ENCODE measurements at regions not wholly inside any gene's neighbourhood (a gene's known extent, or its start where the extent isn't known, plus 50 kb on each side); places are given as distances from the start of the nearest gene placed in this dataset.
"Not testable (repeated sequence)": the region's sequence is repeated elsewhere in the genome, so short reads cannot be mapped to it uniquely, and the experiment has no call there.

GRCh38 chrX:4668802-4669536, 955.5 kb upstream of the PRKX start:
- DNase-seq, result no peak

GRCh38 chrX:4663085-4663484, 949.6 kb upstream of the PRKX start:
- no peak for DNase-seq

- DNase-seq, result no peak
Measured at GRCh38 chrX:4661771-4662170, 948.3 kb upstream of the PRKX start.

GRCh38 chrX:4656419-4656818, 943.0 kb upstream of the PRKX start:
- no peak for DNase-seq

GRCh38 chrX:4655743-4656142, 942.3 kb upstream of the PRKX start:
- no peak for DNase-seq

- DNase-seq, result no peak
Measured at GRCh38 chrX:4642114-4642513, 928.7 kb upstream of the PRKX start.

GRCh38 chrX:4638036-4638435, 924.6 kb upstream of the PRKX start:
- DNase-seq, result no peak

- DNase-seq, result no peak
Measured at GRCh38 chrX:4627414-4627813, 914.0 kb upstream of the PRKX start.

GRCh38 chrX:4622486-4623167, 909.2 kb upstream of the PRKX start:
- no peak for DNase-seq

- not testable (repeated sequence) for DNase-seq
Measured at GRCh38 chrX:4613651-4614050, 900.2 kb upstream of the PRKX start.

- no peak for DNase-seq
Measured at GRCh38 chrX:4588893-4589292, 875.4 kb upstream of the PRKX start.

GRCh38 chrX:4588466-4588865, 875.0 kb upstream of the PRKX start:
- DNase-seq, result no peak

GRCh38 chrX:4588056-4588455, 874.6 kb upstream of the PRKX start:
- DNase-seq, result no peak

- DNase-seq, result no peak
Measured at GRCh38 chrX:4579999-4580398, 866.5 kb upstream of the PRKX start.

GRCh38 chrX:4579480-4579879, 866.0 kb upstream of the PRKX start:
- no peak for DNase-seq

GRCh38 chrX:4572691-4573090, 859.2 kb upstream of the PRKX start:
- DNase-seq, result no peak

- DNase-seq, result no peak
Measured at GRCh38 chrX:4570151-4570550, 856.7 kb upstream of the PRKX start.

GRCh38 chrX:4560192-4560591, 846.7 kb upstream of the PRKX start:
- DNase-seq, result no peak

GRCh38 chrX:4550018-4550417, 836.6 kb upstream of the PRKX start:
- DNase-seq, result no peak

- peak; percentile 2 for DNase-seq
Measured at GRCh38 chrX:4547213-4547836, 833.9 kb upstream of the PRKX start.

GRCh38 chrX:4546178-4546577, 832.7 kb upstream of the PRKX start:
- DNase-seq, result not testable (repeated sequence)

- DNase-seq, result no peak
Measured at GRCh38 chrX:4528247-4528646, 814.8 kb upstream of the PRKX start.

- DNase-seq, result no peak
Measured at GRCh38 chrX:4485912-4486311, 772.5 kb upstream of the PRKX start.

GRCh38 chrX:4484266-4484665, 770.8 kb upstream of the PRKX start:
- DNase-seq, result no peak
